ENCODE measurements at regions not wholly inside any gene's neighbourhood (a gene's known extent, or its start where the extent isn't known, plus 50 kb on each side); places are given as distances from the start of the nearest gene placed in this dataset.

GRCh38 chrX:69324851-69325250 is 159.6 kb upstream of the PJA1 start:
- Histone ChIP-seq H3K4me3 (ENCODE audit: low read depth, low read length, poor library complexity, severe bottlenecking) (no peak overlapping the region), H4K20me1 (ENCODE audit: insufficient read depth, low read length) (no peaks in the 10 kb centered on the region), H3K27me3 (ENCODE audit: insufficient read depth, low read length) (no peaks in the 10 kb centered on the region), H3K36me3 (ENCODE audit: insufficient read depth, low read length) (no peaks in the 10 kb centered on the region), H3K4me2 (ENCODE audit: low read length) (no peak overlapping the region), H3K4me1 (ENCODE audit: insufficient read depth, low read length, severe bottlenecking) (no peaks in the 10 kb centered on the region), H2AFZ (ENCODE audit: low read length) (no peak overlapping the region), H3F3A (ENCODE audit: insufficient read depth, low read length) (no peaks in the 10 kb centered on the region), H3K9me2 (ENCODE audit: low read depth, low read length) (no peaks in the 10 kb centered on the region), H3K79me2 (ENCODE audit: insufficient read depth, low read length) (no peaks in the 10 kb centered on the region), H3K27ac (ENCODE audit: low read depth, low read length, poor library complexity, severe bottlenecking) (no peak overlapping the region), H3K9ac (ENCODE audit: low read length) (no peak overlapping the region), H3K9me3 (ENCODE audit: low read length) (no peaks in the 10 kb centered on the region)
- no peak for TF ChIP-seq EZH2 (IDR thresholded peaks at IDR 0.05; ENCODE audit: borderline replicate concordance, low read length)
- TF ChIP-seq, protein P1, sequence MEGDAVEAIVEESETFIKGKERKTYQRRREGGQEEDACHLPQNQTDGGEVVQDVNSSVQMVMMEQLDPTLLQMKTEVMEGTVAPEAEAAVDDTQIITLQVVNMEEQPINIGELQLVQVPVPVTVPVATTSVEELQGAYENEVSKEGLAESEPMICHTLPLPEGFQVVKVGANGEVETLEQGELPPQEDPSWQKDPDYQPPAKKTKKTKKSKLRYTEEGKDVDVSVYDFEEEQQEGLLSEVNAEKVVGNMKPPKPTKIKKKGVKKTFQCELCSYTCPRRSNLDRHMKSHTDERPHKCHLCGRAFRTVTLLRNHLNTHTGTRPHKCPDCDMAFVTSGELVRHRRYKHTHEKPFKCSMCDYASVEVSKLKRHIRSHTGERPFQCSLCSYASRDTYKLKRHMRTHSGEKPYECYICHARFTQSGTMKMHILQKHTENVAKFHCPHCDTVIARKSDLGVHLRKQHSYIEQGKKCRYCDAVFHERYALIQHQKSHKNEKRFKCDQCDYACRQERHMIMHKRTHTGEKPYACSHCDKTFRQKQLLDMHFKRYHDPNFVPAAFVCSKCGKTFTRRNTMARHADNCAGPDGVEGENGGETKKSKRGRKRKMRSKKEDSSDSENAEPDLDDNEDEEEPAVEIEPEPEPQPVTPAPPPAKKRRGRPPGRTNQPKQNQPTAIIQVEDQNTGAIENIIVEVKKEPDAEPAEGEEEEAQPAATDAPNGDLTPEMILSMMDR (IDR thresholded peaks at IDR 0.05; ENCODE audit: low read length): no peak

GRCh38 chrX:69323786-69324720 is 158.8 kb upstream of the PJA1 start:
- no peak overlapping the region for H3K9ac ChIP-seq (ENCODE audit: low read length)
- H3K4me2 ChIP-seq (ENCODE audit: low read length): no peak overlapping the region
- H4K20me1 ChIP-seq (ENCODE audit: insufficient read depth, low read length): no peaks in the 10 kb centered on the region
- no peaks in the 10 kb centered on the region for H3F3A ChIP-seq (ENCODE audit: insufficient read depth, low read length)
- H3K4me3 ChIP-seq (ENCODE audit: low read depth, low read length, poor library complexity, severe bottlenecking): no peak overlapping the region
- H2AFZ ChIP-seq (ENCODE audit: low read length): no peak overlapping the region
- H3K9me3 ChIP-seq (ENCODE audit: low read length): no peaks in the 10 kb centered on the region
- no peaks in the 10 kb centered on the region for H3K9me2 ChIP-seq (ENCODE audit: low read depth, low read length)
- TF ChIP-seq EZH2 (IDR thresholded peaks at IDR 0.05; ENCODE audit: borderline replicate concordance, low read length): no peak
- TF ChIP-seq, protein P1 (IDR thresholded peaks at IDR 0.05; ENCODE audit: low read length): no peak
- no peaks in the 10 kb centered on the region for H3K79me2 ChIP-seq (ENCODE audit: insufficient read depth, low read length)
- H3K36me3 ChIP-seq (ENCODE audit: insufficient read depth, low read length): no peaks in the 10 kb centered on the region
- no peaks in the 10 kb centered on the region for H3K4me1 ChIP-seq (ENCODE audit: insufficient read depth, low read length, severe bottlenecking)
- H3K27me3 ChIP-seq (ENCODE audit: insufficient read depth, low read length): no peaks in the 10 kb centered on the region
- no peak overlapping the region for H3K27ac ChIP-seq (ENCODE audit: low read depth, low read length, poor library complexity, severe bottlenecking)

DNA sequence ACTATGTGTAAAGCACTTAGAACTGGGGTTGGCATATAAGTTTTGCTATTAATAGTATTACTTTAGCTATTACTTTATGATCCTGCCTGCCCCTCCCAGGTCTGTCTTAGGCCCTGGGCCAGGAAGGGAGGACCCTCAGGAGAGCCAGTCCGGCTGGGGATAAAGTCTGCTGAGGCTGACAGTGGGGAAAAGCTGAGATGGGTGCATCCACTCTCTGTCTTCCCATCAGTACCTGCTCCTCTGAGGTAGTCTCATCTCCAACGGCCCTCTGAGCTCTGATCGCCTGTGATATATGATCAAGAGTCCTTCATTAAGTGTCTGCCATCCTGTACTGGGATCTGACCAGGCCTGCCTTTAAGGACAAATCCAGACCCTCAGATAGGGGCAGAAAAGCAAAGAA is 156.5 kb upstream of the PJA1 start:
- Histone ChIP-seq H3K4me2 (ENCODE audit: low read length) (no peak overlapping the region), H3K9ac (ENCODE audit: low read length) (no peak overlapping the region), H3K9me2 (ENCODE audit: low read depth, low read length) (no peaks in the 10 kb centered on the region), H4K20me1 (ENCODE audit: insufficient read depth, low read length) (no peaks in the 10 kb centered on the region), H3K27me3 (ENCODE audit: insufficient read depth, low read length) (no peaks in the 10 kb centered on the region), H3K79me2 (ENCODE audit: insufficient read depth, low read length) (no peaks in the 10 kb centered on the region), H3K36me3 (ENCODE audit: insufficient read depth, low read length) (no peaks in the 10 kb centered on the region), H3K4me3 (ENCODE audit: low read depth, low read length, poor library complexity, severe bottlenecking) (no peak overlapping the region), H3K9me3 (ENCODE audit: low read length) (no peaks in the 10 kb centered on the region), H3K4me1 (ENCODE audit: insufficient read depth, low read length, severe bottlenecking) (no peaks in the 10 kb centered on the region), H2AFZ (ENCODE audit: low read length) (no peak overlapping the region), H3K27ac (ENCODE audit: low read depth, low read length, poor library complexity, severe bottlenecking) (no peak overlapping the region), H3F3A (ENCODE audit: insufficient read depth, low read length) (no peaks in the 10 kb centered on the region)
- TF ChIP-seq, protein P1 (IDR thresholded peaks at IDR 0.05; ENCODE audit: low read length): no peak
- TF ChIP-seq EZH2 (IDR thresholded peaks at IDR 0.05; ENCODE audit: borderline replicate concordance, low read length): no peak
